ENCODE measurements at regions not wholly inside any gene's neighbourhood (a gene's known extent, or its start where the extent isn't known, plus 50 kb on each side); places are given as distances from the start of the nearest gene placed in this dataset.
"Not testable (repeated sequence)": the region's sequence is repeated elsewhere in the genome, so short reads cannot be mapped to it uniquely, and the experiment has no call there.

DNA sequence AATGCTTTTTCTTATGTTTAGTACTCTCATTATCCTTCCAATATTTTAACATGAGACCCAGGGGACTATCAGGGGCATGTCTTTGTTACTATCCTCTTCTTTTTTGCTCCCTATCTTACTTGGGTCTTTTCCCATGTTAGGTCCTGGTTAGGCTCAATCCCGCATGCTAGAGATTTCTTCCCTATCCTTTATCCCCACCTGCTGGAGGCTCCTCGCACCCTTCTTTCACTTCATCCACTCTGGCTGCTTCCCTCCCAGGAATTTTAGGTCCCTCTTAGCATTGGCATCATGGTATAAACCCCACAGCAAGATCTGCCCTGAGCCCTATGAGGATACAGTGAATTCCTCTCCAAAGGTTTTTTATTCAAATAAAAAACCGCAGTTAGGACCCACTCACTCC is 567.3 kb downstream of the ANKRD30B start:
- H3K27ac Mint-ChIP-seq; H3K4me3 Mint-ChIP-seq; H3K36me3 ChIP-seq; H3K4me2 ChIP-seq; H3F3A ChIP-seq (ENCODE audit: low read depth); H3K4me1 Mint-ChIP-seq; H3K9me3 Mint-ChIP-seq; H3K4me3 ChIP-seq; H3K27ac ChIP-seq; H2AFZ ChIP-seq (replicated peaks); H3K4me1 ChIP-seq; H3K9me3 ChIP-seq (ENCODE audit: low read depth); DNase-seq (ENCODE audit: low spot score); H3K27me3 ChIP-seq; H3K79me2 ChIP-seq (ENCODE audit: low read depth); H3K36me3 Mint-ChIP-seq; H3K9ac ChIP-seq; H3K27me3 Mint-ChIP-seq (ENCODE audit: insufficient read depth, low read depth); H4K20me1 ChIP-seq (ENCODE audit: low read depth): not testable (repeated sequence)

- not testable (repeated sequence) for H3K4me1 ChIP-seq; H3K79me2 ChIP-seq (ENCODE audit: low read depth); H3K4me3 ChIP-seq; H3K4me3 Mint-ChIP-seq; DNase-seq (ENCODE audit: low spot score); H3K36me3 ChIP-seq; H3K27ac Mint-ChIP-seq; H3F3A ChIP-seq (ENCODE audit: low read depth); H2AFZ ChIP-seq (replicated peaks); H3K9me3 Mint-ChIP-seq; H3K27ac ChIP-seq; H3K4me1 Mint-ChIP-seq; H3K36me3 Mint-ChIP-seq; H3K27me3 Mint-ChIP-seq (ENCODE audit: insufficient read depth, low read depth); H3K9ac ChIP-seq; H4K20me1 ChIP-seq (ENCODE audit: low read depth); H3K4me2 ChIP-seq; H3K27me3 ChIP-seq; H3K9me3 ChIP-seq (ENCODE audit: low read depth)
Observed at GRCh38 chr18:15318655-15319054, 570.7 kb downstream of the ANKRD30B start.

GRCh38 chr18:15329713-15330112 is 581.7 kb downstream of the ANKRD30B start:
- H3K9ac ChIP-seq; H3K4me1 ChIP-seq; H3K27ac ChIP-seq; H3K9me3 ChIP-seq (ENCODE audit: low read depth); H2AFZ ChIP-seq (replicated peaks); H3F3A ChIP-seq (ENCODE audit: low read depth); DNase-seq (ENCODE audit: low spot score); H3K4me1 Mint-ChIP-seq; H3K4me3 Mint-ChIP-seq; H3K36me3 ChIP-seq; H4K20me1 ChIP-seq (ENCODE audit: low read depth); H3K4me3 ChIP-seq; H3K27me3 Mint-ChIP-seq (ENCODE audit: insufficient read depth, low read depth); H3K27me3 ChIP-seq; H3K36me3 Mint-ChIP-seq; H3K79me2 ChIP-seq (ENCODE audit: low read depth); H3K27ac Mint-ChIP-seq; H3K4me2 ChIP-seq: not testable (repeated sequence)
- peaks cover 16% of the 10 kb centered on the region for H3K9me3 Mint-ChIP-seq

DNA sequence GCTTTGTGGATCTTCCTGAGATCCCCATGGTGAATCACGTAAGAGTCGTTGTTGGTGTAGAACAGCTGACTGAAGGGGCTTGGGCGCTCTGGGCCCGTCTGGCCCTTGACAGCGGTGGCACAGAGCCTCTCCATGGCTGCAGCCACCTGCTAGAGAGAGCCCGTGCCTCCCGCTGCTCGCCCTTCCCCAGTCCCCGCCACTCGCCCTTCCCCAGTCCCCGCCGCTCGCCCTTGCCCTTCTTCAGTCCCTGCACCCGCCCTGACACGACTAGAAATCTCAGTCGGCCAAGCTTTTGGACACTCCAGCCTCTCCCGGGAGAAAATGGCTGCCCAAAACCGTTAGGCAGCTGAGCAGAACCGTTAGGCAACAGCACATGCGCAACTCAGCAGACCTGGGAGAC is 582.2 kb downstream of the ANKRD30B start:
- not testable (repeated sequence) for H3K36me3 ChIP-seq; H3K9ac ChIP-seq; H3K27me3 Mint-ChIP-seq (ENCODE audit: insufficient read depth, low read depth); H3K4me2 ChIP-seq; H3F3A ChIP-seq (ENCODE audit: low read depth); H3K27ac ChIP-seq; H3K79me2 ChIP-seq (ENCODE audit: low read depth); H3K27me3 ChIP-seq; H3K4me1 Mint-ChIP-seq; H3K4me3 Mint-ChIP-seq; H3K9me3 ChIP-seq (ENCODE audit: low read depth); H4K20me1 ChIP-seq (ENCODE audit: low read depth); H3K36me3 Mint-ChIP-seq; H2AFZ ChIP-seq (replicated peaks); DNase-seq (ENCODE audit: low spot score); H3K4me1 ChIP-seq; H3K4me3 ChIP-seq; H3K27ac Mint-ChIP-seq
- peaks cover 16% of the 10 kb centered on the region for H3K9me3 Mint-ChIP-seq

- not testable (repeated sequence) for H3K4me3 Mint-ChIP-seq; H3K4me2 ChIP-seq; H3K79me2 ChIP-seq (ENCODE audit: low read depth); H3K27me3 ChIP-seq; H3K4me1 ChIP-seq; H3K4me1 Mint-ChIP-seq; H4K20me1 ChIP-seq (ENCODE audit: low read depth); H2AFZ ChIP-seq (replicated peaks); H3F3A ChIP-seq (ENCODE audit: low read depth); H3K36me3 Mint-ChIP-seq; H3K4me3 ChIP-seq; H3K27ac ChIP-seq; H3K36me3 ChIP-seq; H3K9ac ChIP-seq; H3K27ac Mint-ChIP-seq; H3K27me3 Mint-ChIP-seq (ENCODE audit: insufficient read depth, low read depth); H3K9me3 ChIP-seq (ENCODE audit: low read depth); DNase-seq (ENCODE audit: low spot score)
- peaks cover 16% of the 10 kb centered on the region for H3K9me3 Mint-ChIP-seq
Observed at GRCh38 chr18:15330600-15330999, 582.6 kb downstream of the ANKRD30B start.

DNA sequence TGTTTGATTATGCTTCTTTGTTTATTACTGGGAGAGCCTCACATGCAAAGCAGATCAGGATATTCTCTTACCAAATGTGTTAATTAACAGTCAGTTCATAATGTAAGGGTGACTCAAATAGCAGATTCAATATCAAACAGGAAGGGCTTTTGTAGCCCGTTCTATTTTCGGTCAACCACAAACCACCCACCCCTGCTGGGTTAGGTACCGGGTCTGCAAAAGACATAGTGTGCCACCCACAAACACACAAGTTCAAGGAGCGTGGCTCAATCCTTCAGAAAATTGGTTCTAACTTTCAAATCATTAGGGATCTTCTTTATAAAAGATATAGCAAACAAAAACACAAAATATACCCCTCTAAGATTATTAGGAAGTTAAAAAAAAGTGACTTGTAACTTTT is 627.7 kb downstream of the ANKRD30B start:
- not testable (repeated sequence) for H3K4me1 ChIP-seq; H2AFZ ChIP-seq (replicated peaks); H3K4me3 ChIP-seq; DNase-seq (ENCODE audit: low spot score); H3K79me2 ChIP-seq (ENCODE audit: low read depth); H3K9ac ChIP-seq; H3K27ac ChIP-seq; H3K36me3 Mint-ChIP-seq; H3K27me3 ChIP-seq; H3K27ac Mint-ChIP-seq; H3K4me1 Mint-ChIP-seq; H3K4me2 ChIP-seq; H3K36me3 ChIP-seq; H4K20me1 ChIP-seq (ENCODE audit: low read depth); H3K9me3 Mint-ChIP-seq; H3K4me3 Mint-ChIP-seq; H3K9me3 ChIP-seq (ENCODE audit: low read depth); H3F3A ChIP-seq (ENCODE audit: low read depth); H3K27me3 Mint-ChIP-seq (ENCODE audit: insufficient read depth, low read depth)

- not testable (repeated sequence) for H3K27me3 ChIP-seq; H3F3A ChIP-seq (ENCODE audit: low read depth); H3K4me3 Mint-ChIP-seq; H3K4me1 ChIP-seq; H3K36me3 Mint-ChIP-seq; H3K9ac ChIP-seq; H3K36me3 ChIP-seq; H3K4me3 ChIP-seq; H3K27ac Mint-ChIP-seq; H3K4me1 Mint-ChIP-seq; DNase-seq (ENCODE audit: low spot score); H4K20me1 ChIP-seq (ENCODE audit: low read depth); H3K27me3 Mint-ChIP-seq (ENCODE audit: insufficient read depth, low read depth); H3K4me2 ChIP-seq; H2AFZ ChIP-seq (replicated peaks); H3K27ac ChIP-seq; H3K79me2 ChIP-seq (ENCODE audit: low read depth)
- H3K9me3 Mint-ChIP-seq, result peaks cover 26% of the 10 kb centered on the region
- H3K9me3 ChIP-seq (ENCODE audit: low read depth), result peaks cover 69% of the 10 kb centered on the region
Observed at GRCh38 chr18:15407874-15408273, 659.9 kb downstream of the ANKRD30B start.

Measured in neural progenitor cell (in vitro differentiated cells).